Liver (tissue), 3 donors: ENCODE measurements at regions not wholly inside any gene's neighbourhood (a gene's known extent, or its start where the extent isn't known, plus 50 kb on each side); places are given as distances from the start of the nearest gene placed in this dataset.

Experiments
- EGR1 ChIP-seq, 2 donors: IDR thresholded peaks; 2 replicates each; pipeline ENCODE4 v1.6.1; 2016 to 2018; ENCODE audit warnings: antibody characterized with exemption in 2 of 2, low read depth in 2 of 2
- GABPA ChIP-seq, 2 donors: IDR thresholded peaks in 1 of 2; conservative IDR thresholded peaks in 1 of 2; 2 replicates each; pipeline ENCODE4 v1.6.1; 2016; ENCODE audit warnings: antibody characterized with exemption in 2 of 2, mild to moderate bottlenecking in 1 of 2, moderate library complexity in 1 of 2
- HNF4G ChIP-seq: IDR thresholded peaks from 2 replicates; pipeline ENCODE4 v1.6.1; 2016; ENCODE audit warnings: antibody characterized with exemption
- NR2F2 ChIP-seq: IDR thresholded peaks from 2 replicates; pipeline ENCODE4 v1.6.1; 2016; ENCODE audit warnings: antibody characterized with exemption
- RAD21 ChIP-seq, 2 donors: IDR thresholded peaks; 2 replicates each; pipeline ENCODE4 v1.6.1; 2016; ENCODE audit warnings: antibody characterized with exemption in 2 of 2, mild to moderate bottlenecking in 2 of 2
- RXRA ChIP-seq, 2 donors: IDR thresholded peaks; 2 replicates each; pipeline ENCODE4 v1.6.1; 2017 to 2018; ENCODE audit warnings: antibody characterized with exemption in 2 of 2, mild to moderate bottlenecking in 1 of 2
- TAF1 ChIP-seq: conservative IDR thresholded peaks from 2 replicates; pipeline ENCODE4 v1.6.1; 2016; ENCODE audit warnings: antibody characterized with exemption, mild to moderate bottlenecking
- TF ChIP-seq, protein P1 (sequence below): fragments of 150-350 bp; IDR thresholded peaks from 2 replicates; pipeline ENCODE4 v1.5.1; 2017; ENCODE audit warnings: improper control_type of control experiment, low read depth, low read length; ENCODE audit not compliant: missing input control
- TF ChIP-seq, protein P2 (sequence below): IDR thresholded peaks from 2 replicates; pipeline ENCODE4 v1.6.1; 2016; ENCODE audit warnings: antibody characterized with exemption
- donor health status: healthy.
- donor health status: healthy.

DNA sequence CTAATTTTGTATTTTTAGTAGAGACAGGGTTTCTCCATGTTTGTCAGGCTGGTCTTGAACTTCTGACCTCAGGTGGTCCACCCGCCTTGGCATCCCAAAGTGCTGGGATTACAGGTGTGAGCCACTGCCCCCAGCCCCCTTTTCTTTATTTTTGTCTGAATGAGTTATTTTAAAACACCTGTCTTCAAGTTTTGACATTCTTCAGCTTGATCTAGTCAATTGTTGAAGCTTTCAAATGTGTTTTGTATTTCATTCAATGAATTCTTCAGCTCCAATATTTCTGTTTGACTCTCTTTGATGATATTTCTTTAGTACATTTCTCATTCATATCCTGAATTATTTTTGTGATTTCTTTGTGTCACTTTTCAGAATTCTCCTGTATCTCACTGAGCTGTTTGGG lies 486.2 kb downstream of the DMAC1 start:
- TF ChIP-seq, protein P1, sequence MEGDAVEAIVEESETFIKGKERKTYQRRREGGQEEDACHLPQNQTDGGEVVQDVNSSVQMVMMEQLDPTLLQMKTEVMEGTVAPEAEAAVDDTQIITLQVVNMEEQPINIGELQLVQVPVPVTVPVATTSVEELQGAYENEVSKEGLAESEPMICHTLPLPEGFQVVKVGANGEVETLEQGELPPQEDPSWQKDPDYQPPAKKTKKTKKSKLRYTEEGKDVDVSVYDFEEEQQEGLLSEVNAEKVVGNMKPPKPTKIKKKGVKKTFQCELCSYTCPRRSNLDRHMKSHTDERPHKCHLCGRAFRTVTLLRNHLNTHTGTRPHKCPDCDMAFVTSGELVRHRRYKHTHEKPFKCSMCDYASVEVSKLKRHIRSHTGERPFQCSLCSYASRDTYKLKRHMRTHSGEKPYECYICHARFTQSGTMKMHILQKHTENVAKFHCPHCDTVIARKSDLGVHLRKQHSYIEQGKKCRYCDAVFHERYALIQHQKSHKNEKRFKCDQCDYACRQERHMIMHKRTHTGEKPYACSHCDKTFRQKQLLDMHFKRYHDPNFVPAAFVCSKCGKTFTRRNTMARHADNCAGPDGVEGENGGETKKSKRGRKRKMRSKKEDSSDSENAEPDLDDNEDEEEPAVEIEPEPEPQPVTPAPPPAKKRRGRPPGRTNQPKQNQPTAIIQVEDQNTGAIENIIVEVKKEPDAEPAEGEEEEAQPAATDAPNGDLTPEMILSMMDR = no peak
- no peak for TF ChIP-seq HNF4G
- TF ChIP-seq, protein P2, sequence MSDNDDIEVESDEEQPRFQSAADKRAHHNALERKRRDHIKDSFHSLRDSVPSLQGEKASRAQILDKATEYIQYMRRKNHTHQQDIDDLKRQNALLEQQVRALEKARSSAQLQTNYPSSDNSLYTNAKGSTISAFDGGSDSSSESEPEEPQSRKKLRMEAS = no peak
- TF ChIP-seq RXRA (IDR thresholded peaks at IDR 0.05) = no peak
- no peak for TF ChIP-seq GABPA (IDR thresholded peaks at IDR 0.05 in 1 of 2, conservative IDR thresholded peaks at IDR 0.05 in 1 of 2)
- no peak for TF ChIP-seq EGR1 (IDR thresholded peaks at IDR 0.05; ENCODE audit: low read depth in 2 of 2)
- TF ChIP-seq TAF1 = no peak
- no peak for TF ChIP-seq RAD21 (IDR thresholded peaks at IDR 0.05)
- TF ChIP-seq NR2F2 = no peak
